Naive thymus-derived CD4-positive, alpha-beta T cell (primary cell): ENCODE measurements at regions not wholly inside any gene's neighbourhood (a gene's known extent, or its start where the extent isn't known, plus 50 kb on each side); places are given as distances from the start of the nearest gene placed in this dataset.

Source experiments
- ATAC-seq: fragments of 150-1000 bp; cut with Tn5 transposase; 2 replicates; pipeline ENCODE4 v1.10.0; 2021; ENCODE audit warnings: mild to moderate bottlenecking, moderate library complexity
- CTCF ChIA-PET: fragments of 350-600 bp; sonication (Branson Sonifier 250); formaldehyde crosslinking; loops from one replicate; lab custom pipeline; 2021; ENCODE audit warnings: antibody characterized with exemption; lab: Charles Lee
- POLR2A ChIA-PET: fragments of 350-600 bp; sonication (Branson Sonifier 250); formaldehyde crosslinking; loops from one replicate; lab custom pipeline; 2021; ENCODE audit warnings: antibody characterized with exemption, inconsistent platforms; lab: Charles Lee
- DNase-seq, 9 donors: peaks; one replicate each; pipeline versions ENCODE4 v3.0.0 to v3.0.0-alpha.2; 2020 to 2022; ENCODE audit warnings: mixed read lengths in 1 of 9
- H3K27ac ChIP-seq: one replicate; pipeline ENCODE4 v1.7.0; 2013; ENCODE audit warnings: mild to moderate bottlenecking, low read depth, low read length, moderate library complexity
- H3K27me3 ChIP-seq, 2 donors: one replicate each; pipeline ENCODE4 v1.7.0; 2013; ENCODE audit warnings: low read length in 2 of 2, mild to moderate bottlenecking in 2 of 2, moderate library complexity in 2 of 2; ENCODE audit not compliant: control insufficient read depth in 2 of 2, insufficient read depth in 2 of 2
- H3K36me3 ChIP-seq, 3 experiments: 1 replicate in 2 of 3; 2 replicates in 1 of 3; pipeline ENCODE4 v1.7.0; 2013; ENCODE audit warnings: low read length in 3 of 3, mild to moderate bottlenecking in 3 of 3, moderate library complexity in 1 of 3; ENCODE audit not compliant: insufficient read depth in 3 of 3, control insufficient read depth in 2 of 3
- H3K4me1 ChIP-seq, 2 donors: one replicate each; pipeline ENCODE4 v1.7.0; 2013; ENCODE audit warnings: low read length in 2 of 2, mild to moderate bottlenecking in 2 of 2, moderate library complexity in 1 of 2; ENCODE audit not compliant: control insufficient read depth in 2 of 2, insufficient read depth in 2 of 2
- H3K4me3 ChIP-seq: 2 replicates; pipeline ENCODE4 v1.7.0; 2013; ENCODE audit warnings: mild to moderate bottlenecking, low read length
- H3K9me3 ChIP-seq, 3 experiments: 1 replicate in 2 of 3; 2 replicates in 1 of 3; pipeline ENCODE4 v1.7.0; 2013; ENCODE audit warnings: low read length in 3 of 3; ENCODE audit not compliant: control insufficient read depth in 2 of 3
- H3K27ac Mint-ChIP-seq, 9 donors: one replicate each; pipeline ENCODE4 v1.8.0; 2020 to 2022; ENCODE audit warnings: mixed read lengths in 9 of 9, mild to moderate bottlenecking in 8 of 9, moderate library complexity in 5 of 9, inconsistent platforms in 2 of 9
- H3K27me3 Mint-ChIP-seq, 5 donors: one replicate each; pipeline ENCODE4 v1.8.0; 2021 to 2022; ENCODE audit warnings: mixed read lengths in 5 of 5, mild to moderate bottlenecking in 1 of 5
- H3K36me3 Mint-ChIP-seq, 5 donors: one replicate each; pipeline ENCODE4 v1.8.0; 2020 to 2022; ENCODE audit warnings: mixed read lengths in 5 of 5, mild to moderate bottlenecking in 3 of 5, inconsistent platforms in 1 of 5
- H3K4me1 Mint-ChIP-seq, 7 donors: one replicate each; pipeline ENCODE4 v1.8.0; 2020 to 2022; ENCODE audit warnings: mixed read lengths in 7 of 7, mild to moderate bottlenecking in 3 of 7, inconsistent platforms in 1 of 7
- H3K4me3 Mint-ChIP-seq, 10 donors: one replicate each; pipeline ENCODE4 v1.8.0; 2020 to 2022; ENCODE audit warnings: mild to moderate bottlenecking in 10 of 10, mixed read lengths in 10 of 10, moderate library complexity in 6 of 10, inconsistent platforms in 2 of 10
- H3K9me3 Mint-ChIP-seq, 11 donors: one replicate each; pipeline ENCODE4 v1.8.0; 2020 to 2022; ENCODE audit warnings: mixed read lengths in 11 of 11, mild to moderate bottlenecking in 4 of 11, inconsistent platforms in 1 of 11, moderate library complexity in 1 of 11
- intact Hi-C, 2 donors: fragments of 100-400 bp; cut with micrococcal nuclease; formaldehyde crosslinking; loops; one replicate each; pipeline ENCODE4 v1.15.1; 2023

DNA sequence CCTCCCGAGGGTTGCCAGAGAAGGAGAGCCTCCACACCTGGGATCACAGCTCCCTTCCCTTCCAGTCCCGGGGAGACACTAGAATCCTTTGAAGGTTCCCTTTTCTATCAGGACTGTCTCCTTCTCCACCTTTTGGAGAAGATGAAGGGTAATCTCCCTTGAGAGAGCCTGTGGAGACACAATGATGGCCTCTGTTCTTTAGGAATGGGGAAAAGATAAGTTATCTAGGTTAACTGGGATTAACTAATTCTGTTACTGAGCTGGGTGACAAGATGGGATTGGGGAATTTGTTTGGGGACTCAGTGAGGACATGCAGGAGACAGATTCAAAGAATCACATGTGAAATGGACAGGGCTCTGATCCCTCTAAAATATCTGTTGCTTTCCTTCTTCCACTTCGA, 181.1 kb upstream of the BMPER start:
- Histone ChIP-seq H3K4me3 (no peak overlapping the region), H3K27ac (no peak overlapping the region), H3K9me3 (no peaks in the 10 kb centered on the region), H3K4me1 (no peaks in the 10 kb centered on the region), H3K36me3 (no peaks in the 10 kb centered on the region), H3K27me3 (no peaks in the 10 kb centered on the region)
- Mint-ChIP-seq H3K4me1 (no peaks in the 10 kb centered on the region), H3K9me3 (peaks cover 0 to 5% (median 0%) of the 10 kb centered on the region in 11 donors), H3K4me3 (no peak overlapping the region), H3K36me3 (peaks cover 0 to 32% (median 4%) of the 10 kb centered on the region in 5 donors), H3K27me3 (no peaks in the 10 kb centered on the region), H3K27ac (no peak overlapping the region)
- DNase-seq, result no peak
- CTCF ChIA-PET, result no interaction called here
- POLR2A ChIA-PET, result no interaction called here
- no peak for ATAC-seq
- intact Hi-C loops, result no loop called here

DNA sequence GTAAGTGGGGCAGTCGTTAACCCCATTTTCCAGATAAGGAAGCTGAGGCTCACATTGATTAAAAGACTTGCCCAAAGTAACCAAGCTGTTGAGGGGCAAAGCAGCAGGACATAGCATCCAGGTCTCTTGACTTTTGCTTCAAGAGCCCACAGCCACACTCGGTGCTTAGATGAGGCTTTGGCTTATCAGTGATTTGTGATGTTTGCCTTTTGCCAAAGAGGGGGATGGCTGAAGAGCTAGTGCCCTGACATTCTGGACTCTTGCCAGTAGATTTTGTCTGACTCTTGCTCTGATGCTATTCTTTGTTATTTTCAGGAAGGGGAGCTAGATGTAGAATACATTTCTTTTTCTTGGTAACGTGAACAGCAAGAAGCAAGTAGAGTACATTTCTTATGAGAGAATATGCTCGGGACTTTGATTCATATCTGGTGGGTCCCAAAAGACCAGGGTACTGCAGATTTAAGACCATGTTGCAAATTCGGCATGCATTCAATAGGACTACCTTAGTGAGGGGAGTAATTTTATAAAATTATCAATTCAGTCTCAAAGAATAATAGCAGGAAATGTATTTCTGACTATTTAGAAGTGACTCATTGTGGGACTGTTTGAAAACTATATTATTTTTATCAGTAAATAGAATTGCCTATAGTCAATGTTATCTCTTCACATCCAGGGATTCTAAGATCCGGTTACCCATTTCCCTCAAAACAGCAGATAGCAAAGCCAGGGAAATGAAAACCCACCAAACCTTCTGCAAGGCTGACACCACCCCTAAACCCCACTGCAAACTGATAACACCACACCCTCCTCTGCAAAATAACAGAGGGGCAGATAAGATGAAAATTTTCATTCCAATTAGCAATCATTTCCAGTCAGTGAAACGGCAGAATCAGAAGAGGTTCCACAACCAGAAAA, 180.0 kb upstream of the BMPER start:
- ChIA-PET POLR2A (no interaction called here), CTCF (no interaction called here)
- H3K4me1 Mint-ChIP-seq, result peaks cover 0 to 2% (median 0%) of the 10 kb centered on the region in 7 donors
- H3K9me3 Mint-ChIP-seq, result peaks cover 0 to 3% (median 0%) of the 10 kb centered on the region in 11 donors
- intact Hi-C loops, result no loop called here
- H3K4me3 ChIP-seq, result no peak overlapping the region
- H3K27ac ChIP-seq, result no peak overlapping the region
- ATAC-seq, result no peak
- H3K27me3 Mint-ChIP-seq, result no peaks in the 10 kb centered on the region
- no peaks in the 10 kb centered on the region for H3K36me3 ChIP-seq
- H3K4me1 ChIP-seq, result no peaks in the 10 kb centered on the region
- H3K36me3 Mint-ChIP-seq, result peaks cover 0 to 31% (median 11%) of the 10 kb centered on the region in 5 donors
- no peak overlapping the region for H3K4me3 Mint-ChIP-seq
- no peaks in the 10 kb centered on the region for H3K9me3 ChIP-seq
- no peaks in the 10 kb centered on the region for H3K27me3 ChIP-seq
- no peak overlapping the region for H3K27ac Mint-ChIP-seq
- DNase-seq, result no peak

DNA sequence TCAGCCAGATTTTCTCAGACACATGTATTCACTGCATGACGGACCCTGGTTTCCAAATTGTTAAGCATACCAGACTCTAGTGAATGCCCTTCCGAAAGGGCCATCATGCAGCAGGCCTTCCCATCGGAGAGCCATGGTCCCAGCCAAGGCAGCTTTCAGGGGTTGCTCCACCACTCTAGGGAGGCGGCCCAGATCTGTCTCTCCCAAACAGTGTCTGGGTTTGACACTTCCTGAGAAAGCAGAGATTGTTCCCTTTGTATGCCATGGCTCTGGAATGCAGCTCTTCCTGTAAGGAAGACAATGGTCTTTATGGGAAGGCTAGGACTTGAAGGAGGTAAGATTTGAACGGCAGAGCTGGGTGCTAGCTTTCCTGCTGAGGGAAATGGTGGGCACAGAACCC, 178.8 kb upstream of the BMPER start:
- no peak overlapping the region for H3K4me3 Mint-ChIP-seq
- no peak overlapping the region for H3K27ac Mint-ChIP-seq
- Histone ChIP-seq H3K27me3 (no peaks in the 10 kb centered on the region), H3K27ac (no peak overlapping the region), H3K4me3 (no peak overlapping the region), H3K4me1 (no peaks in the 10 kb centered on the region), H3K9me3 (no peaks in the 10 kb centered on the region), H3K36me3 (no peaks in the 10 kb centered on the region)
- peaks cover 0 to 2% (median 0%) of the 10 kb centered on the region in 7 donors for H3K4me1 Mint-ChIP-seq
- ATAC-seq, result no peak
- peaks cover 0 to 2% (median 0%) of the 10 kb centered on the region in 11 donors for H3K9me3 Mint-ChIP-seq
- POLR2A ChIA-PET, result no interaction called here
- CTCF ChIA-PET, result no interaction called here
- no peak for DNase-seq
- intact Hi-C loops, result no loop called here
- H3K36me3 Mint-ChIP-seq, result peaks cover 0 to 31% (median 11%) of the 10 kb centered on the region in 5 donors
- H3K27me3 Mint-ChIP-seq, result no peaks in the 10 kb centered on the region

DNA sequence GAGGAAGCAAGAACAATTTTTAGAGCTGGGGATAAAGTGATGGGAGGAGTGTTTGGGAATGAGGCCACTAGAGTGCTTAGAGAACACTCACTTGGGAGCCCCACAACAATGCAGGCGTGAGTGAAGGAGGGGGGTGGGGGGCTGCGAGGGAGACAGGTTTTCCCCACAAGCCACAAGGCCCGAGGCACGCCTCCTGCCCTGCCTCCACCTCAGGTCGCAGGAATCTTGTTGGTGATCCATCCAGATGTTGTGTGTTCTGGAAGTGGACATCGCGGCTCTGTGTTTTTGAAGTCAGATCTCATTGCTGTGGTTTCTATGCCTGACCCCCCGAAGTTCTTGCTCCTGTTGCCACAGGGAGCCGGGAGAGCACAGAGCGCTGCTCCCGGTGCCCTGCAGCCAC, 178.0 kb upstream of the BMPER start:
- no peak overlapping the region for H3K4me3 Mint-ChIP-seq
- intact Hi-C loops, result no loop called here
- H3K27me3 Mint-ChIP-seq, result no peaks in the 10 kb centered on the region
- ATAC-seq (no peak), DNase-seq (no peak)
- H3K4me1 Mint-ChIP-seq, result peaks cover 0 to 2% (median 0%) of the 10 kb centered on the region in 7 donors
- Histone ChIP-seq H3K4me3 (no peak overlapping the region), H3K9me3 (no peaks in the 10 kb centered on the region), H3K27me3 (no peaks in the 10 kb centered on the region), H3K4me1 (no peaks in the 10 kb centered on the region), H3K27ac (no peak overlapping the region), H3K36me3 (no peaks in the 10 kb centered on the region)
- H3K36me3 Mint-ChIP-seq, result peaks cover 0 to 34% (median 10%) of the 10 kb centered on the region in 5 donors
- H3K27ac Mint-ChIP-seq, result no peak overlapping the region
- peaks cover 0 to 2% (median 0%) of the 10 kb centered on the region in 11 donors for H3K9me3 Mint-ChIP-seq
- POLR2A ChIA-PET, result no interaction called here
- CTCF ChIA-PET, result no interaction called here

DNA sequence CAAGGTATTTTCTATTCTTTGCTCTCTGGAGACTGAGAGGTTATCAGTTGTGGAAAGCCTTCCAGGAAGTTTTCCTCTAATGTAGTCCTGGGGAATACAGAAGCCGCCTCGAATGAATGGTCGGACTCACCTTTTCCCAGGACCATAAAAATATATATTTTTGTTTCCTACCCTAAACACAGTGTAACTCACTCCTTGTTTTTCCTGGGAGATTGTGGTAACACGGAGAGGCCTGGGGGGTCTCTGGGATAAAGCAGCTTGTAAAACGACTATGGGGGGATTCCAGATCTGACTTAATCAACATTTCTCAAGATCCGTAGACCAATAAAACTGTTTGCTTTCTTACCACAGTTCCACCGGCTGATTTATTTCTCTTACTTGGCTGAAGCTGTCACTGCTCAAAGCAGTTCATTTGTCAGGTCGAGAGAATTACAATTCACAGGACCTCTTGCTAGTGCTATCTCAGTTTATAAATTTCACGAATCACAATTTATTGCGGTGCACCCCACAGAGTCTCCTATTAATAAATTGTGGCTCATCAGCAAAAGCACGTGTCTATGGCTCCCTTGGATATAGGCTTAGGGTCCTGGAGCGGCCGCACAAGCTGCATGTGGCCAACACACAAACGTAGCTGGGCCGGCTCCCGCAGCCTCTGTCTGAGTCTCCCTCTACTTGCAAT, 176.3 kb upstream of the BMPER start:
- DNase-seq, result no peak
- H3K36me3 ChIP-seq, result no peaks in the 10 kb centered on the region
- intact Hi-C loops, result no loop called here
- POLR2A ChIA-PET, result no interaction called here
- peaks cover 0 to 31% (median 10%) of the 10 kb centered on the region in 5 donors for H3K36me3 Mint-ChIP-seq
- CTCF ChIA-PET, result no interaction called here
- no peak overlapping the region for H3K27ac ChIP-seq
- H3K27me3 ChIP-seq, result no peaks in the 10 kb centered on the region
- H3K4me3 Mint-ChIP-seq, result no peak overlapping the region
- no peaks in the 10 kb centered on the region for H3K27me3 Mint-ChIP-seq
- H3K4me1 Mint-ChIP-seq, result peaks cover 0 to 2% (median 0%) of the 10 kb centered on the region in 7 donors
- no peak overlapping the region for H3K4me3 ChIP-seq
- H3K9me3 Mint-ChIP-seq, result peaks cover 0 to 2% (median 0%) of the 10 kb centered on the region in 11 donors
- H3K27ac Mint-ChIP-seq, result no peak overlapping the region
- ATAC-seq, result no peak
- no peaks in the 10 kb centered on the region for H3K9me3 ChIP-seq
- H3K4me1 ChIP-seq, result no peaks in the 10 kb centered on the region

DNA sequence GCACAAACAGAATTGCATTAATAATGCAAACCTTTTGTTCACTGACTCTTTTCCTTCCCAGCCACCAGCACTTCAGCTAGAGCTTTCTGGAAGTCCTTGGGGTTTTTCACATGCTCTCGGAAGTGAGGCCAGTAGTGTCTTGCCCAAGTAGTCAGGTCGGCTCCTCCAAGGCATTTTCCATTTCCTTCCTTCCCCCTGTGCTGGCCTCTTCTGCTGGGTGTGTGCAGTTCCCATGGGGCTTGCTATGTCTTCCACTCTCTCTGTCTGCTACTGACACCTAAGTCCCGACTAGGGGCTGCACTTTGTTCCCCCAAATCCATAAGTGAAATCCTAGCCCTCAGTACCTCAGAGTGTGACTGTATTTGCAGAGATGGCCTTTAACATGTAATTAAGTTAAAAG, 175.6 kb upstream of the BMPER start:
- no peak overlapping the region for H3K4me3 Mint-ChIP-seq
- H3K36me3 Mint-ChIP-seq, result peaks cover 0 to 26% (median 10%) of the 10 kb centered on the region in 5 donors
- Histone ChIP-seq H3K27me3 (no peaks in the 10 kb centered on the region), H3K36me3 (no peaks in the 10 kb centered on the region), H3K4me1 (no peaks in the 10 kb centered on the region), H3K27ac (no peak overlapping the region), H3K9me3 (no peaks in the 10 kb centered on the region), H3K4me3 (no peak overlapping the region)
- H3K27me3 Mint-ChIP-seq, result no peaks in the 10 kb centered on the region
- ATAC-seq, result no peak
- intact Hi-C loops, result no loop called here
- peaks cover 0 to 2% (median 0%) of the 10 kb centered on the region in 7 donors for H3K4me1 Mint-ChIP-seq
- DNase-seq, result no peak
- H3K27ac Mint-ChIP-seq, result no peak overlapping the region
- CTCF ChIA-PET, result no interaction called here
- POLR2A ChIA-PET, result no interaction called here
- peaks cover 0 to 2% (median 0%) of the 10 kb centered on the region in 11 donors for H3K9me3 Mint-ChIP-seq
